ENCODE measurements at regions not wholly inside any gene's neighbourhood (a gene's known extent, or its start where the extent isn't known, plus 50 kb on each side); places are given as distances from the start of the nearest gene placed in this dataset.

GRCh38 chr10:29809383-29809782, 174.6 kb upstream of the SVIL start:
- POLR2A ChIA-PET, result no interaction called here
- Mint-ChIP-seq H3K9me3 (peaks cover 6% of the 10 kb centered on the region), H3K27ac (no peak overlapping the region), H3K4me1 (peaks cover 7% of the 10 kb centered on the region), H3K27me3 (peaks cover 9% of the 10 kb centered on the region), H3K4me3 (no peak overlapping the region), H3K36me3 (no peaks in the 10 kb centered on the region)
- no peak for ATAC-seq (ENCODE audit: low read depth)
- DNase-seq, result no peak

- DNase-seq, result no peak
- Mint-ChIP-seq H3K27me3 (peaks cover 9% of the 10 kb centered on the region), H3K27ac (no peak overlapping the region), H3K9me3 (peaks cover 6% of the 10 kb centered on the region), H3K4me1 (peaks cover 6% of the 10 kb centered on the region), H3K4me3 (no peak overlapping the region), H3K36me3 (no peaks in the 10 kb centered on the region)
- POLR2A ChIA-PET, result no interaction called here
- no peak for ATAC-seq (ENCODE audit: low read depth)
These were observed 172.5 kb upstream of the SVIL start for GRCh38 chr10:29807163-29807806.

GRCh38 chr10:29806350-29806788, 171.6 kb upstream of the SVIL start:
- peaks cover 6% of the 10 kb centered on the region for H3K9me3 Mint-ChIP-seq
- H3K4me3 Mint-ChIP-seq, result no peak overlapping the region
- POLR2A ChIA-PET, result no interaction called here
- H3K27ac Mint-ChIP-seq, result no peak overlapping the region
- DNase-seq (no peak), ATAC-seq (ENCODE audit: low read depth) (no peak)
- no peaks in the 10 kb centered on the region for H3K36me3 Mint-ChIP-seq
- H3K4me1 Mint-ChIP-seq, result peaks cover 2% of the 10 kb centered on the region
- peaks cover 9% of the 10 kb centered on the region for H3K27me3 Mint-ChIP-seq

- Mint-ChIP-seq H3K27ac (no peak overlapping the region), H3K27me3 (peaks cover 9% of the 10 kb centered on the region), H3K4me3 (no peak overlapping the region), H3K9me3 (peaks cover 4% of the 10 kb centered on the region), H3K36me3 (no peaks in the 10 kb centered on the region), H3K4me1 (peaks cover 2% of the 10 kb centered on the region)
- no peak for ATAC-seq (ENCODE audit: low read depth)
- POLR2A ChIA-PET, result no interaction called here
- DNase-seq, result no peak
These were observed 170.5 kb upstream of the SVIL start for GRCh38 chr10:29805134-29805723.

- Mint-ChIP-seq H3K4me1 (peaks cover 2% of the 10 kb centered on the region), H3K36me3 (no peaks in the 10 kb centered on the region), H3K27me3 (peaks cover 9% of the 10 kb centered on the region), H3K27ac (no peak overlapping the region), H3K9me3 (peaks cover 4% of the 10 kb centered on the region), H3K4me3 (no peak overlapping the region)
- ATAC-seq (ENCODE audit: low read depth), result no peak
- POLR2A ChIA-PET, result no interaction called here
- no peak for DNase-seq
These were observed 169.5 kb upstream of the SVIL start for GRCh38 chr10:29804025-29804852.

GRCh38 chr10:29802171-29802570, 167.4 kb upstream of the SVIL start:
- H3K27ac Mint-ChIP-seq, result no peak overlapping the region
- no peaks in the 10 kb centered on the region for H3K36me3 Mint-ChIP-seq
- ATAC-seq (ENCODE audit: low read depth) (no peak), DNase-seq (no peak)
- POLR2A ChIA-PET, result no interaction called here
- peaks cover 4% of the 10 kb centered on the region for H3K9me3 Mint-ChIP-seq
- H3K4me1 Mint-ChIP-seq, result peaks cover 2% of the 10 kb centered on the region
- no peak overlapping the region for H3K4me3 Mint-ChIP-seq
- H3K27me3 Mint-ChIP-seq, result peaks cover 9% of the 10 kb centered on the region

- no peaks in the 10 kb centered on the region for H3K36me3 Mint-ChIP-seq
- peaks cover 5% of the 10 kb centered on the region for H3K27me3 Mint-ChIP-seq
- ATAC-seq (ENCODE audit: low read depth), result no peak
- H3K4me1 Mint-ChIP-seq, result peaks cover 2% of the 10 kb centered on the region
- POLR2A ChIA-PET, result no interaction called here
- peaks cover 1% of the 10 kb centered on the region for H3K9me3 Mint-ChIP-seq
- no peak for DNase-seq
- no peak overlapping the region for H3K27ac Mint-ChIP-seq
- no peak overlapping the region for H3K4me3 Mint-ChIP-seq
These were observed 164.3 kb upstream of the SVIL start for GRCh38 chr10:29798921-29799690.

- H3K4me1 Mint-ChIP-seq, result no peaks in the 10 kb centered on the region
- H3K27me3 Mint-ChIP-seq, result peaks cover 5% of the 10 kb centered on the region
- H3K4me3 Mint-ChIP-seq, result no peak overlapping the region
- ATAC-seq (ENCODE audit: low read depth) (no peak), DNase-seq (no peak)
- POLR2A ChIA-PET, result no interaction called here
- no peaks in the 10 kb centered on the region for H3K36me3 Mint-ChIP-seq
- H3K9me3 Mint-ChIP-seq, result peaks cover 1% of the 10 kb centered on the region
- H3K27ac Mint-ChIP-seq, result no peak overlapping the region
These were observed 162.8 kb upstream of the SVIL start for GRCh38 chr10:29797616-29798015.

- Mint-ChIP-seq H3K4me1 (no peaks in the 10 kb centered on the region), H3K4me3 (no peak overlapping the region), H3K9me3 (peaks cover 1% of the 10 kb centered on the region), H3K27ac (no peak overlapping the region), H3K27me3 (peaks cover 5% of the 10 kb centered on the region), H3K36me3 (no peaks in the 10 kb centered on the region)
- ATAC-seq (ENCODE audit: low read depth) (no peak), DNase-seq (no peak)
- POLR2A ChIA-PET, result no interaction called here
These were observed 161.1 kb upstream of the SVIL start for GRCh38 chr10:29795850-29796249.

- DNase-seq, result no peak
- Mint-ChIP-seq H3K36me3 (no peaks in the 10 kb centered on the region), H3K9me3 (no peaks in the 10 kb centered on the region), H3K27me3 (peaks cover 7% of the 10 kb centered on the region), H3K27ac (no peak overlapping the region), H3K4me3 (no peak overlapping the region), H3K4me1 (no peaks in the 10 kb centered on the region)
- no peak for ATAC-seq (ENCODE audit: low read depth)
- POLR2A ChIA-PET, result no interaction called here
These were observed 160.2 kb upstream of the SVIL start for GRCh38 chr10:29794776-29795611.

GRCh38 chr10:29791773-29792172, 157.0 kb upstream of the SVIL start:
- DNase-seq, result no peak
- POLR2A ChIA-PET, result no interaction called here
- no peak overlapping the region for H3K4me3 Mint-ChIP-seq
- no peaks in the 10 kb centered on the region for H3K4me1 Mint-ChIP-seq
- H3K9me3 Mint-ChIP-seq, result peaks cover 2% of the 10 kb centered on the region
- H3K27ac Mint-ChIP-seq, result no peak overlapping the region
- ATAC-seq (ENCODE audit: low read depth), result no peak
- peaks cover 5% of the 10 kb centered on the region for H3K27me3 Mint-ChIP-seq
- H3K36me3 Mint-ChIP-seq, result no peaks in the 10 kb centered on the region

- Mint-ChIP-seq H3K27me3 (peaks cover 9% of the 10 kb centered on the region), H3K4me1 (no peaks in the 10 kb centered on the region), H3K36me3 (no peaks in the 10 kb centered on the region), H3K4me3 (no peak overlapping the region), H3K9me3 (peaks cover 2% of the 10 kb centered on the region), H3K27ac (no peak overlapping the region)
- ATAC-seq (ENCODE audit: low read depth) (no peak), DNase-seq (no peak)
- POLR2A ChIA-PET, result no interaction called here
These were observed 155.4 kb upstream of the SVIL start for GRCh38 chr10:29790207-29790606.

- Mint-ChIP-seq H3K27ac (no peak overlapping the region), H3K4me1 (peaks cover 4% of the 10 kb centered on the region), H3K4me3 (no peak overlapping the region), H3K36me3 (no peaks in the 10 kb centered on the region), H3K27me3 (peaks cover 9% of the 10 kb centered on the region), H3K9me3 (peaks cover 2% of the 10 kb centered on the region)
- no peak for DNase-seq
- no peak for ATAC-seq (ENCODE audit: low read depth)
- POLR2A ChIA-PET, result no interaction called here
These were observed 153.3 kb upstream of the SVIL start for GRCh38 chr10:29788113-29788512.

Measured in activated naive CD8-positive, alpha-beta T cell treated with anti-CD3 and anti-CD28 coated beads, Interleukin-2, amount 10 ng/mL, durations not matched to agents 7 days and 5 days (primary cell).